Astrocyte (in vitro differentiated cells and primary cell): ENCODE measurements at regions not wholly inside any gene's neighbourhood (a gene's known extent, or its start where the extent isn't known, plus 50 kb on each side); places are given as distances from the start of the nearest gene placed in this dataset.

Experiments
- CTCF ChIP-seq: IDR thresholded peaks from 2 replicates; pipeline ENCODE4 v1.5.1; 2011; ENCODE audit warnings: low read depth, mild to moderate bottlenecking, inconsistent platforms, low read length, moderate library complexity; ENCODE audit not compliant: insufficient read depth
- EZH2 ChIP-seq: IDR thresholded peaks from 2 replicates; pipeline ENCODE4 v1.6.1; 2012; ENCODE audit warnings: mild to moderate bottlenecking, low read length, inconsistent platforms; ENCODE audit not compliant: insufficient read depth

GRCh38 chrX:7515681-7516413 lies 327.1 kb upstream of the VCX start:
- TF ChIP-seq CTCF: no peak
- TF ChIP-seq EZH2: no peak
